K562 (cell line): ENCODE measurements at regions not wholly inside any gene's neighbourhood (a gene's known extent, or its start where the extent isn't known, plus 50 kb on each side); places are given as distances from the start of the nearest gene placed in this dataset.

Experiments used
- ATAC-seq: fragments of 200-7000 bp; cut with Tn5 transposase; 3 replicates; pipeline ENCODE4 v1.9.1; 2020; ENCODE audit warnings: moderate library complexity
- BruUV-seq: library from RNA; stranded (reverse); fragments of 400-500 nt; replicated peaks from 2 replicates; lab custom pipeline; 2021; lab: Mats Ljungman, UMichigan
- CTCF ChIA-PET: fragments of 300-600 bp; formaldehyde crosslinking; extraction: SDS; loops from one replicate; lab custom pipeline; 2021; ENCODE audit warnings: low intra/inter-chr PET ratio; lab: Yijun Ruan, JAX
- POLR2A ChIA-PET: fragments of 300-600, 350-650 bp; sonication (Branson Sonifier 250); formaldehyde crosslinking; extraction: SDS; loops from one replicate; lab custom pipeline; 2021; ENCODE audit warnings: antibody characterized with exemption, inconsistent platforms; lab: Yijun Ruan, JAX
- DNase-seq, 4 experiments: peaks; one replicate each; pipeline versions ENCODE4 v3.0.0 to v3.0.0-alpha.2; 2011 to 2018; ENCODE audit warnings: low spot score in 3 of 4, mixed read lengths in 3 of 4; ENCODE audit errors: extremely low read depth in 1 of 4
- FAIRE-seq: peaks from 2 replicates; lab custom pipeline; 2011; peaks lifted over from hg19 to GRCh38; lab: Jason Lieb, UNC
- H2AFZ ChIP-seq: 2 replicates; pipeline ENCODE4 v1.6.0; 2011; ENCODE audit warnings: low read depth, low read length, control low read depth, inconsistent platforms
- H3K27ac ChIP-seq: fragments of 200-600 bp; 3 replicates; pipeline ENCODE4 v1.8.0; 2011; ENCODE audit warnings: low read depth, mild to moderate bottlenecking, control low read depth, inconsistent platforms, low read length, moderate library complexity, mixed read lengths; ENCODE audit errors: extremely low read depth
- H3K27me3 ChIP-seq, 2 experiments: fragments of 300-600 bp in 1 of 2; 2 replicates in 1 of 2; 3 replicates in 1 of 2; pipeline versions ENCODE4 v1.6.0 to v1.8.0; 2011; ENCODE audit warnings: inconsistent platforms in 2 of 2, low read length in 2 of 2, mild to moderate bottlenecking in 1 of 2, mixed read lengths in 1 of 2, moderate library complexity in 1 of 2; ENCODE audit not compliant: control insufficient read depth in 2 of 2, insufficient read depth in 2 of 2
- H3K36me3 ChIP-seq: fragments of 300-600 bp; 3 replicates; pipeline ENCODE4 v1.8.0; 2011; ENCODE audit warnings: mild to moderate bottlenecking, low read length, inconsistent platforms; ENCODE audit not compliant: control insufficient read depth, insufficient read depth
- H3K4me1 ChIP-seq, 2 experiments: fragments of 200-600 bp in 1 of 2; replicated peaks in 1 of 2; 2 replicates in 1 of 2; 3 replicates in 1 of 2; pipeline versions ENCODE4 v1.5.1 to v1.8.0; 2011; ENCODE audit warnings: inconsistent platforms in 2 of 2, low read length in 2 of 2, mild to moderate bottlenecking in 1 of 2, mixed read lengths in 1 of 2, moderate library complexity in 1 of 2; ENCODE audit not compliant: control insufficient read depth in 2 of 2, insufficient read depth in 2 of 2
- H3K4me2 ChIP-seq: 2 replicates; pipeline ENCODE4 v1.6.1; 2011; ENCODE audit warnings: low read length, control low read depth, inconsistent platforms, mixed read lengths; ENCODE audit not compliant: insufficient read depth
- H3K4me3 ChIP-seq: fragments of 200-600 bp; sonication (generic), shearing (Covaris generic); 2 replicates; pipeline ENCODE4 v1.5.1; 2016; ENCODE audit warnings: control low read depth, inconsistent platforms
- H3K79me2 ChIP-seq: fragments of 200-600 bp; 3 replicates; pipeline ENCODE4 v1.8.0; 2011; ENCODE audit warnings: low read length, inconsistent platforms; ENCODE audit not compliant: control insufficient read depth, insufficient read depth
- H3K9ac ChIP-seq, 2 experiments: 2 replicates each; pipeline versions ENCODE4 v1.6.0 to v1.6.1; 2011; ENCODE audit warnings: low read depth in 2 of 2, low read length in 2 of 2, control low read depth in 1 of 2, inconsistent platforms in 1 of 2, mild to moderate bottlenecking in 1 of 2, mixed read lengths in 1 of 2; ENCODE audit not compliant: insufficient read depth in 1 of 2
- H3K9me1 ChIP-seq: one replicate; pipeline ENCODE4 v1.6.0; 2011; ENCODE audit warnings: inconsistent platforms, mild to moderate bottlenecking, low read length, moderate library complexity; ENCODE audit not compliant: control insufficient read depth, insufficient read depth
- H3K9me3 ChIP-seq: replicated peaks from 2 replicates; pipeline ENCODE4 v1.5.1; 2011; ENCODE audit warnings: low read depth, low read length, inconsistent platforms; ENCODE audit not compliant: control insufficient read depth, insufficient read depth
- H4K20me1 ChIP-seq: replicated peaks from 2 replicates; pipeline ENCODE4 v1.6.1; 2011; ENCODE audit warnings: low read length, inconsistent platforms, mixed read lengths; ENCODE audit not compliant: control insufficient read depth, insufficient read depth
- EP300 ChIP-seq: IDR thresholded peaks from 2 replicates; pipeline ENCODE4 v1.6.1; 2012; ENCODE audit warnings: low read length, improper control_type of control experiment
- PHF8 ChIP-seq: fragments of 200-600 bp; sonication (generic); IDR thresholded peaks from 2 replicates; pipeline ENCODE4 v1.6.1; 2012; ENCODE audit warnings: mixed run types, mild to moderate bottlenecking, inconsistent platforms, low read length, moderate library complexity, borderline replicate concordance
- WGBS: fragments of 100-300 bp; shearing (Covaris generic); methylation state at CpG from one replicate; pipeline ENCODE4 v1.1.6; 2016; ENCODE audit warnings: low coverage, mixed read lengths; ENCODE audit not compliant: insufficient coverage; ENCODE audit errors: missing lambda C conversion rate; 5-methylcytosine and 5-hydroxymethylcytosine counted together
- in situ Hi-C: fragments of 300-500 bp; cut with MboI; formaldehyde crosslinking; loops from 4 replicates; pipeline ENCODE4 v1.15.0; 2018; ENCODE audit warnings: inconsistent platforms, mixed read lengths
- intact Hi-C: fragments of 100-400 bp; cut with micrococcal nuclease; formaldehyde crosslinking; loops from 2 replicates; pipeline ENCODE4 v1.14.2; 2022

DNA sequence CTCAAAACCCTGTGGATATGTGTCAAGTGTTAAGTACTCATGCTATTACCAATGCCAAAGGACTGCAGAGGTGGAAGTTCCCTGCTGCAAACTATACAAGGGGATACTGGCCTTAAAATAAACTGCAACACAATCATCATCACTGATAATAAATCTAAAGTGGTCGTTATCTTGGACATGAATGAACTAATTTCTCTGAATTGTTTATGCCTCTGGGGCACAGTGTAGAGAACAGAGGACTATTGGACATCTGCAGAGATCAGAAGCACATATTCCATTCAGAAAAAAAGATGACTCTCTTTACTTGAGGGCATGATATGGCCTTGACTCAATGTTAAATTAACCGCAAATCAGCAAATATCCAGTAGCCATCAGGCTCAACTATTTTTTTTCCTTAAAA is 542.6 kb upstream of the IGFBP7 start (continued):
- no peak for TF ChIP-seq PHF8
- TF ChIP-seq, all 486 proteins: peak for 0

DNA sequence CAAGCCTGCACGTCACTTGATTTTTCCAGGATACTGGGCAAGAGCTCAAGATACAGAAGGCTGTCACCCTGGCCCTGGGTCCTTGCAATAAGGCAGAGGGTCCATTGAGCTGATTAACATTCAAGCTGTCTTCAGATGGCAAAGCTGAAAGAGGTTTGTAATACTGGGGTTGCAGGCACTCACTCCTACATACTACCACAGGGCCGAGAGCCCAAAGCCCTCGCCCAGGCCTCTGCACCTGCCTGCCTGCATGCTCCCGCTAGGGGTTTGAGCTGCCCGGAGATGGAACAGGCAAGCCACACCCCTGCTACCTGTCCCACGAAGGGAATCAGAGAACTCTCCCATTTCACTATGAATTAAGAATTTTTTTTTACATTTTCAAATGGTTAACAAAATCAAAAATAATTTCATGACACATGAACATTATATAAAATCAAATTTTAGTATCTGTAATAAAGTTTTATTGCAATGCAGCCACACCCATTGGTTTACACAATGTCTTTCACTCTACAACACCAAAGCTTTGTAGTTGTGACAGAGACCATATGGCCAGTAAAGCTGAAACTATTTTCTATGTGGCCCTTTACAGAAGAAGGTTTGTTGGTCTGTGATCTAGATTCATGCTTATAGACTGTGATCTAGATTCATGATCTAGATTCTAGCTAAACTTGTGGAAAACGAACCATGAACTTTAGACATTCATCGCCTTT is 530.4 kb upstream of the IGFBP7 start:
- in situ Hi-C loops, result no loop called here
- Histone ChIP-seq H3K27ac (no peak overlapping the region), H3K27me3 (no peaks in the 10 kb centered on the region), H3K4me3 (no peak overlapping the region), H3K9me3 (no peaks in the 10 kb centered on the region), H3K9ac (no peak overlapping the region), H4K20me1 (no peaks in the 10 kb centered on the region), H3K79me2 (no peaks in the 10 kb centered on the region), H3K36me3 (no peaks in the 10 kb centered on the region), H3K4me2 (no peak overlapping the region), H3K9me1 (no peaks in the 10 kb centered on the region), H3K4me1 (no peaks in the 10 kb centered on the region), H2AFZ (no peak overlapping the region)
- WGBS, result 0% methylated on average over 7 of the region's 8 CpGs
- ChIA-PET CTCF (no interaction called here), POLR2A (no interaction called here)
- no peak for FAIRE-seq
- TF ChIP-seq EP300, result no peak
- DNase-seq, result no peak
- no TSS peak for BruUV-seq
- ATAC-seq, result no peak
- intact Hi-C loops, result no loop called here
